ENCODE measurements at regions not wholly inside any gene's neighbourhood (a gene's known extent, or its start where the extent isn't known, plus 50 kb on each side); places are given as distances from the start of the nearest gene placed in this dataset.

DNA sequence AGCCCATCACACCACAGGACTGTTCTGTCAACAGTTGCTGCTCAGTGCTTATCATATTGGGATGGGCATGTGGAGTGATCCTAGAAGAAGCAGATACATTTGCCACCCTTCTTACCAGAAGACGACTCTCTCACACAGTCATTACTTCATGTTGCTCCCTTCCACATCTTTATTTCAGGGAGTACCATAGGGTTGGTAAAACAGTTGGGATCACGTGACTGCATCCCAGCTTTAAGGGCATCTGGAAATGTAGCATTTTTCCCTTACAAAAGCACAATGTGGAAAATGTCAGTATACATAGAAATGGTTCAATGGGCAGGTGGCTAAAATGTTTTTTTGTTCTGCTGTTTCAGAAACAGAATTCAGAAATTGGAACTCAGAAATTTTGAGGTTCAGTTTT lies 791.0 kb downstream of the OTOL1 start:
- Mint-ChIP-seq H3K27me3 (no peaks in the 10 kb centered on the region), H3K9me3 (peaks cover 3% of the 10 kb centered on the region), H3K36me3 (ENCODE audit: low read depth) (no peaks in the 10 kb centered on the region), H3K4me3 (no peak overlapping the region), H3K4me1 (ENCODE audit: low read depth) (no peaks in the 10 kb centered on the region), H3K27ac (no peak overlapping the region)
- TF ChIP-seq, protein P1, sequence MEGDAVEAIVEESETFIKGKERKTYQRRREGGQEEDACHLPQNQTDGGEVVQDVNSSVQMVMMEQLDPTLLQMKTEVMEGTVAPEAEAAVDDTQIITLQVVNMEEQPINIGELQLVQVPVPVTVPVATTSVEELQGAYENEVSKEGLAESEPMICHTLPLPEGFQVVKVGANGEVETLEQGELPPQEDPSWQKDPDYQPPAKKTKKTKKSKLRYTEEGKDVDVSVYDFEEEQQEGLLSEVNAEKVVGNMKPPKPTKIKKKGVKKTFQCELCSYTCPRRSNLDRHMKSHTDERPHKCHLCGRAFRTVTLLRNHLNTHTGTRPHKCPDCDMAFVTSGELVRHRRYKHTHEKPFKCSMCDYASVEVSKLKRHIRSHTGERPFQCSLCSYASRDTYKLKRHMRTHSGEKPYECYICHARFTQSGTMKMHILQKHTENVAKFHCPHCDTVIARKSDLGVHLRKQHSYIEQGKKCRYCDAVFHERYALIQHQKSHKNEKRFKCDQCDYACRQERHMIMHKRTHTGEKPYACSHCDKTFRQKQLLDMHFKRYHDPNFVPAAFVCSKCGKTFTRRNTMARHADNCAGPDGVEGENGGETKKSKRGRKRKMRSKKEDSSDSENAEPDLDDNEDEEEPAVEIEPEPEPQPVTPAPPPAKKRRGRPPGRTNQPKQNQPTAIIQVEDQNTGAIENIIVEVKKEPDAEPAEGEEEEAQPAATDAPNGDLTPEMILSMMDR (IDR thresholded peaks at IDR 0.05) = no peak
- ChIA-PET POLR2A (no interaction called here), CTCF (no interaction called here)
- intact Hi-C loops (cut with micrococcal nuclease) = no loop called here
- DNase-seq = no peak
- ATAC-seq = no peak

DNA sequence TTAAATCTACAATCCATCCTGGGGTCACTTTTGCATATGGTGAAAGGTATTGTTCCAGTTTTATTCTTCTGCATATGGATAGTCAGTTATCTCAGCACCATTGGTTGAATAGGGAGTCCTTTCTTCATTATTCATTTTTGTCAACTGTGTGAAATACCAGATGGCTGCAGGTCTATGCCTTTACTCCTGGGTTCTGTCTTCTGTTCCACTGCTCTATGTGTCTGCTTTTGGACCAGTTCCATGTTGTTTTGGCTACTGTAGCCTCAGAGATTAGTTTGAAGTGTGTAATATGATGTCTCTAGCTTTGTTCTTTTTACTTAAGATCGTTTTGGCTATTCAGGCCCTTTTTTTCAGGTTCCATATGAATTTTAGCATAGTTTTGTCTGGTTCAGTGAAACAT lies 795.8 kb downstream of the OTOL1 start:
- TF ChIP-seq, protein P1 (IDR thresholded peaks at IDR 0.05) = no peak
- DNase-seq = no peak
- Mint-ChIP-seq H3K27ac (no peak overlapping the region), H3K4me3 (no peak overlapping the region), H3K9me3 (peaks cover 4% of the 10 kb centered on the region), H3K4me1 (ENCODE audit: low read depth) (no peaks in the 10 kb centered on the region), H3K36me3 (ENCODE audit: low read depth) (no peaks in the 10 kb centered on the region), H3K27me3 (no peaks in the 10 kb centered on the region)
- ChIA-PET POLR2A (interaction anchor here (0.7 kb wide), 1 partner anchor 246 kb away, joined by 4 read pairs; no protein-coding TSS in a partner anchor), CTCF (no interaction called here)
- intact Hi-C loops (cut with micrococcal nuclease) = no loop called here
- ATAC-seq = no peak

DNA sequence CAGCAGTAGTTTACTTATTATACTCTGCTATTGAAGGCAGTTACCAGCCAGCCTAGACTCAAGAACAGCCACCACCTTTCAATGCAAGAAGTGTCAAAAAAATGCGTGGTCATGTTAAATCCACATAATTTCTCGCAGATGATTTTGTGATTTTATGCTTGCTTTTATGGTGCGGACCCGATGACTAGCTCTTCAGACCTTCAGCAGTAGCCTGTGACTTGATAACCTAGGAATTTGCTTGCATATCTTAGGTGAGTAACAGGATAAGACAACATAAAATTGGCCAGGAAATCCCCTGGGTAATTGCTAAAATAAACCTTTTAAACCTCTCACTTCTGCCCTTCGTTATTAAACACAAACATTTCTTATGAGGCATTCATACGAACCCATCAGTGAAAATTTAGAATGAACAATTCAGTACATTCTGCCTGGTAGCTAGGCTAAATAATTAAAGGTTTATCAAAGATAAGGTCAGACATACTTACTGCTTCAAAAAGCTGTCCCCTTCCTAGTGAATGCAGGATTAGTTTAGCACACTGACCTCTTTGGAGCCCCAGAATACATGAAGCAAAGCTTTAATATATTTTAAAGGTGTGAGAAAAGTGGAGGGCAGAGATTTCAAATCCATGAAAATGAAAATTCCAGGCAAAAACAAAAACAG lies 798.8 kb downstream of the OTOL1 start:
- ATAC-seq (no peak), DNase-seq (no peak)
- peaks cover 4% of the 10 kb centered on the region for H3K9me3 Mint-ChIP-seq
- ChIA-PET CTCF (no interaction called here), POLR2A (no interaction called here)
- H3K4me3 Mint-ChIP-seq = no peak overlapping the region
- no peaks in the 10 kb centered on the region for H3K36me3 Mint-ChIP-seq (ENCODE audit: low read depth)
- no peaks in the 10 kb centered on the region for H3K4me1 Mint-ChIP-seq (ENCODE audit: low read depth)
- TF ChIP-seq, protein P1 (IDR thresholded peaks at IDR 0.05) = no peak
- intact Hi-C loops (cut with micrococcal nuclease) = no loop called here
- no peaks in the 10 kb centered on the region for H3K27me3 Mint-ChIP-seq
- no peak overlapping the region for H3K27ac Mint-ChIP-seq

DNA sequence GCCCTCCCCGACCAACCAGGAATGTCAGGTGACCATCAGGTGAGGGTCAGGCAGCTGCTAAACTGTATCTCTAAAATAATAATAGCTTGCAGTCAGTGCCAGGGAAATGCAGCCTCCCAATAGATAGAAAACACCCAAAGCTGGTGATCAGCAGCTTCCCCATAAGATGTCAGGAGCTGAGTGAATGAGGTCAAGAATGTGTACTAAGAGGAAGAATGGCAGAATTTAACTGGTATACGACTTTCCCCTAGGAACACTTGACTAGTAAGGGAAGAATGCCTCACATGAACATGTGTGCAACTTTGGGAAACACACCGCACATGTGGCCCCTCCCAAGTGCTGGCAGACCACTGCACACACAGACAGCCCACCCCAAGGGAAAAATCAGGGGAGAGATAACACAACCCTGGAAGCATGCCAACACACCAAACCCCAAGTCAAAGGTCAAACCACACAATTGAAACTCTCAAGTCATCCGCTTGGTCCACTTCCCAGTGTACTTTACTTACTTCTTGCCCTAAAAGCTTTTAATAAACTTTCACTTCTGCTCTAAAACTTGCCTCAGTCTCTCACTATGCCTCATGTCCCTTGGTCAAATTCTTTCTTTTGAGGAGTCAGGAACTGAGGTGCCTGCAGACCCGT lies 806.5 kb downstream of the OTOL1 start:
- no peaks in the 10 kb centered on the region for H3K27me3 Mint-ChIP-seq
- peaks cover 2% of the 10 kb centered on the region for H3K9me3 Mint-ChIP-seq
- intact Hi-C loops (cut with micrococcal nuclease) = no loop called here
- ChIA-PET CTCF (interaction anchor here (0.6 kb wide), 1 partner anchor 217 kb away, joined by 3 read pairs; no protein-coding TSS in a partner anchor), POLR2A (no interaction called here)
- DNase-seq (no peak), ATAC-seq (no peak)
- no peak overlapping the region for H3K27ac Mint-ChIP-seq
- TF ChIP-seq, protein P1 (IDR thresholded peaks at IDR 0.05) = no peak
- H3K4me1 Mint-ChIP-seq (ENCODE audit: low read depth) = no peaks in the 10 kb centered on the region
- H3K36me3 Mint-ChIP-seq (ENCODE audit: low read depth) = no peaks in the 10 kb centered on the region
- H3K4me3 Mint-ChIP-seq = no peak overlapping the region

DNA sequence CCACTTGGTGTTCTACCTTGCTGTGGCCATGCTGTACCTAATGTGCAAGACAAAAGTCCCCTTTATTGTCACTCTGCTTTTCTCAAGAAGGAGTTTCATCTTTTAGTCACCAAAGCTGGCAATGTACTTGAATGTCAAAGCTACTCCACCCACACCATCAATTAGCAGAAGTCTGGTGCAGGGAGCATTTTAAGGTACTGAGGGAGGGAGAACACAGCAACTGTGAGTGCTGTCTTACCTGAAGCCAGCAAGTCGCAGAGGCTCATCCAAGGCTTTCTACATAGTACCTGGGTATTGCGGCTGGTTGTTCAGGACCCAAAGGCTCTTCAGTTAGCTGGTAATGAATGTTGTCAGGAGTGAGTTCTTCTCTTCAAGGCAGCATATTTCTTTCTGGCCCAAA lies 820.4 kb downstream of the OTOL1 start:
- Mint-ChIP-seq H3K4me1 (ENCODE audit: low read depth) (no peaks in the 10 kb centered on the region), H3K27me3 (no peaks in the 10 kb centered on the region), H3K9me3 (peaks cover 9% of the 10 kb centered on the region), H3K27ac (no peak overlapping the region), H3K36me3 (ENCODE audit: low read depth) (no peaks in the 10 kb centered on the region), H3K4me3 (no peak overlapping the region)
- intact Hi-C loops (cut with micrococcal nuclease) = no loop called here
- TF ChIP-seq, protein P1 (IDR thresholded peaks at IDR 0.05) = no peak
- DNase-seq = no peak
- no peak for ATAC-seq
- ChIA-PET CTCF (no interaction called here), POLR2A (no interaction called here)
